Mesendoderm (in vitro differentiated cells): ENCODE measurements at regions not wholly inside any gene's neighbourhood (a gene's known extent, or its start where the extent isn't known, plus 50 kb on each side); places are given as distances from the start of the nearest gene placed in this dataset.
A peak's percentile ranks its signal among the peaks of the same experiment; 100 is the strongest.
"Not testable (repeated sequence)": the region's sequence is repeated elsewhere in the genome, so short reads cannot be mapped to it uniquely, and the experiment has no call there.

Source experiments
- DNase-seq: peaks from one replicate; pipeline ENCODE4 v3.0.0; 2013
- H2AK5ac ChIP-seq: 2 replicates; pipeline ENCODE4 v1.6.1; 2013; ENCODE audit warnings: low read length, inconsistent platforms
- H2BK120ac ChIP-seq: 2 replicates; pipeline ENCODE4 v1.6.1; 2013; ENCODE audit warnings: low read depth, mild to moderate bottlenecking, low read length, moderate library complexity, mixed read lengths
- H2BK15ac ChIP-seq: replicated peaks from 2 replicates; pipeline ENCODE4 v1.6.1; 2013; ENCODE audit warnings: low read depth, mild to moderate bottlenecking, moderate library complexity
- H2BK5ac ChIP-seq: 2 replicates; pipeline ENCODE4 v1.6.1; 2013; ENCODE audit warnings: low read length, inconsistent platforms
- H3K18ac ChIP-seq: 2 replicates; pipeline ENCODE4 v1.6.1; 2013; ENCODE audit warnings: mild to moderate bottlenecking, low read length, mixed read lengths
- H3K23ac ChIP-seq: one replicate; pipeline ENCODE4 v1.6.1; 2013; ENCODE audit warnings: low read length
- H3K27ac ChIP-seq: 2 replicates; pipeline ENCODE4 v1.5.1; 2013; ENCODE audit warnings: low read depth, mild to moderate bottlenecking, inconsistent platforms, low read length, moderate library complexity
- H3K27me3 ChIP-seq: 2 replicates; pipeline ENCODE4 v1.6.1; 2013; ENCODE audit warnings: low read length, control low read depth, mild to moderate bottlenecking, inconsistent platforms; ENCODE audit not compliant: insufficient read depth, poor library complexity
- H3K36me3 ChIP-seq: 2 replicates; pipeline ENCODE4 v1.6.1; 2013; ENCODE audit warnings: low read length, inconsistent platforms; ENCODE audit not compliant: control insufficient read depth, insufficient read depth
- H3K4ac ChIP-seq: one replicate; pipeline ENCODE4 v1.6.1; 2013; ENCODE audit warnings: low read depth, mild to moderate bottlenecking, low read length, moderate library complexity
- H3K4me1 ChIP-seq: 2 replicates; pipeline ENCODE4 v1.6.1; 2013; ENCODE audit warnings: low read depth, low read length, inconsistent platforms; ENCODE audit not compliant: control insufficient read depth
- H3K4me2 ChIP-seq: 2 replicates; pipeline ENCODE4 v1.6.1; 2013; ENCODE audit warnings: low read length
- H3K4me3 ChIP-seq: 2 replicates; pipeline ENCODE4 v1.5.1; 2013; ENCODE audit warnings: mild to moderate bottlenecking, low read length
- H3K56ac ChIP-seq: one replicate; pipeline ENCODE4 v1.6.1; 2013; ENCODE audit warnings: low read length
- H3K79me1 ChIP-seq: 2 replicates; pipeline ENCODE4 v1.6.1; 2013; ENCODE audit warnings: low read length, inconsistent platforms
- H3K79me2 ChIP-seq: 2 replicates; pipeline ENCODE4 v1.6.1; 2013; ENCODE audit warnings: mild to moderate bottlenecking, low read length; ENCODE audit not compliant: control insufficient read depth, insufficient read depth
- H3K9ac ChIP-seq: 2 replicates; pipeline ENCODE4 v1.6.1; 2013; ENCODE audit warnings: low read length, inconsistent platforms
- H4K5ac ChIP-seq: one replicate; pipeline ENCODE4 v1.6.1; 2013; ENCODE audit warnings: low read length
- H4K8ac ChIP-seq: one replicate; pipeline ENCODE4 v1.6.1; 2013; ENCODE audit warnings: low read depth, mild to moderate bottlenecking, control low read depth, low read length, moderate library complexity
- WGBS: extraction: QIAGEN DNeasy Blood & Tissue Kit; methylation state at CpG from one replicate; pipeline ENCODE4 v1.1.7; 2013; ENCODE audit warnings: low lambda C conversion rate, missing lambda C conversion rate; ENCODE audit not compliant: insufficient coverage; ENCODE audit errors: extremely low coverage; 5-methylcytosine and 5-hydroxymethylcytosine counted together

- not testable (repeated sequence) for H3K9ac ChIP-seq, H2BK5ac ChIP-seq, H2BK120ac ChIP-seq, H4K5ac ChIP-seq, H3K4me3 ChIP-seq, H2BK15ac ChIP-seq, H3K27ac ChIP-seq, H3K36me3 ChIP-seq, H3K56ac ChIP-seq, H3K4me2 ChIP-seq, H3K23ac ChIP-seq, DNase-seq, H3K27me3 ChIP-seq, H2AK5ac ChIP-seq, H3K79me1 ChIP-seq, H3K4ac ChIP-seq, H3K18ac ChIP-seq, H4K8ac ChIP-seq, H3K79me2 ChIP-seq
- WGBS = no CpG with 5 or more reads among the region's 7 CpGs
- peaks cover 19% of the 10 kb centered on the region for H3K4me1 ChIP-seq
Observed at GRCh38 chr15:98550363-98550762, 98.0 kb upstream of the IGF1R start.

GRCh38 chr15:98551936-98552562, 96.3 kb upstream of the IGF1R start:
- Histone ChIP-seq H3K18ac (no peak overlapping the region), H3K4me2 (no peak overlapping the region), H3K79me1 (no peaks in the 10 kb centered on the region), H2BK5ac (no peak overlapping the region), H3K56ac (peak overlapping the region; percentile 22), H3K4ac (no peak overlapping the region), H4K8ac (no peak overlapping the region), H3K4me1 (peaks cover 19% of the 10 kb centered on the region), H3K23ac (no peak overlapping the region), H4K5ac (no peak overlapping the region), H3K9ac (no peak overlapping the region), H2BK120ac (no peak overlapping the region), H2BK15ac (no peak overlapping the region), H2AK5ac (no peak overlapping the region), H3K4me3 (no peak overlapping the region), H3K27me3 (no peaks in the 10 kb centered on the region), H3K36me3 (no peaks in the 10 kb centered on the region), H3K27ac (no peak overlapping the region), H3K79me2 (no peaks in the 10 kb centered on the region)
- no peak for DNase-seq
- WGBS = no CpG with 5 or more reads among the region's 11 CpGs

GRCh38 chr15:98554272-98555172, 93.8 kb upstream of the IGF1R start:
- H3K9ac ChIP-seq = no peak overlapping the region
- H3K27ac ChIP-seq = no peak overlapping the region
- H3K27me3 ChIP-seq = no peaks in the 10 kb centered on the region
- H2BK5ac ChIP-seq = peak overlapping the region; percentile 10
- H3K4me3 ChIP-seq = no peak overlapping the region
- peak overlapping the region; percentile 15 for H2AK5ac ChIP-seq
- H3K79me2 ChIP-seq = no peaks in the 10 kb centered on the region
- H4K8ac ChIP-seq = no peak overlapping the region
- DNase-seq = peak; percentile 98
- no CpG with 5 or more reads among the region's 6 CpGs for WGBS
- peak overlapping the region; percentile 1 for H3K56ac ChIP-seq
- no peak overlapping the region for H3K4me2 ChIP-seq
- no peaks in the 10 kb centered on the region for H3K79me1 ChIP-seq
- no peak overlapping the region for H3K18ac ChIP-seq
- H2BK120ac ChIP-seq = no peak overlapping the region
- no peak overlapping the region for H3K23ac ChIP-seq
- no peaks in the 10 kb centered on the region for H3K36me3 ChIP-seq
- no peak overlapping the region for H3K4ac ChIP-seq
- peaks cover 15% of the 10 kb centered on the region for H3K4me1 ChIP-seq
- no peak overlapping the region for H4K5ac ChIP-seq
- no peak overlapping the region for H2BK15ac ChIP-seq

- H3K27me3 ChIP-seq = no peaks in the 10 kb centered on the region
- no peak overlapping the region for H2BK120ac ChIP-seq
- no peak overlapping the region for H3K27ac ChIP-seq
- no peak overlapping the region for H2BK5ac ChIP-seq
- H3K4ac ChIP-seq = no peak overlapping the region
- H3K23ac ChIP-seq = no peak overlapping the region
- H3K4me2 ChIP-seq = no peak overlapping the region
- no peak overlapping the region for H4K8ac ChIP-seq
- H3K36me3 ChIP-seq = no peaks in the 10 kb centered on the region
- no peak overlapping the region for H4K5ac ChIP-seq
- no peak overlapping the region for H2BK15ac ChIP-seq
- peaks cover 15% of the 10 kb centered on the region for H3K4me1 ChIP-seq
- no peaks in the 10 kb centered on the region for H3K79me1 ChIP-seq
- no peaks in the 10 kb centered on the region for H3K79me2 ChIP-seq
- H3K9ac ChIP-seq = no peak overlapping the region
- H2AK5ac ChIP-seq = no peak overlapping the region
- no peak for DNase-seq
- H3K18ac ChIP-seq = no peak overlapping the region
- H3K4me3 ChIP-seq = no peak overlapping the region
- no peak overlapping the region for H3K56ac ChIP-seq
Observed at GRCh38 chr15:98555173-98555515, 93.2 kb upstream of the IGF1R start.

GRCh38 chr15:98556321-98556720, 92.0 kb upstream of the IGF1R start:
- Histone ChIP-seq H3K79me1 (no peaks in the 10 kb centered on the region), H3K36me3 (no peaks in the 10 kb centered on the region), H2BK120ac (no peak overlapping the region), H4K8ac (no peak overlapping the region), H2BK5ac (no peak overlapping the region), H4K5ac (no peak overlapping the region), H3K4me3 (no peak overlapping the region), H3K27ac (no peak overlapping the region), H3K4me2 (no peak overlapping the region), H3K79me2 (no peaks in the 10 kb centered on the region), H3K27me3 (no peaks in the 10 kb centered on the region), H2AK5ac (no peak overlapping the region), H3K18ac (no peak overlapping the region), H3K9ac (no peak overlapping the region), H3K23ac (no peak overlapping the region), H2BK15ac (no peak overlapping the region), H3K4me1 (peaks cover 15% of the 10 kb centered on the region), H3K56ac (no peak overlapping the region), H3K4ac (no peak overlapping the region)
- no peak for DNase-seq
- WGBS = no CpG with 5 or more reads among the region's 4 CpGs
